PC-9 (cell line): ENCODE measurements at regions not wholly inside any gene's neighbourhood (a gene's known extent, or its start where the extent isn't known, plus 50 kb on each side); places are given as distances from the start of the nearest gene placed in this dataset.
"Not testable (repeated sequence)": the region's sequence is repeated elsewhere in the genome, so short reads cannot be mapped to it uniquely, and the experiment has no call there.

Source experiments
- BruUV-seq: library from RNA; stranded (reverse); fragments of 400-500 nt; replicated peaks from 2 replicates; lab custom pipeline; 2021; lab: Mats Ljungman, UMichigan
- CTCF ChIA-PET: fragments of 300-600 bp; sonication (Branson Sonifier 250); formaldehyde crosslinking; loops from one replicate; lab custom pipeline; 2022; ENCODE audit warnings: antibody characterized with exemption; lab: Charles Lee
- POLR2A ChIA-PET: fragments of 300-600 bp; sonication (Branson Sonifier 250); formaldehyde crosslinking; loops from one replicate; lab custom pipeline; 2022; ENCODE audit warnings: antibody characterized with exemption; ENCODE audit not compliant: unreplicated experiment; lab: Charles Lee
- DNase-seq, 2 experiments: peaks; one replicate each; pipeline versions ENCODE4 v3.0.0 to v3.0.0-alpha.2; 2015 to 2022; ENCODE audit warnings: mixed read lengths in 1 of 2
- H2AFZ ChIP-seq: fragments of 200-600 bp; sonication (generic); 2 replicates; pipeline ENCODE4 v1.8.1; 2017; ENCODE audit warnings: antibody characterized with exemption
- H3F3A ChIP-seq: fragments of 200-600 bp; sonication (generic); 2 replicates; pipeline ENCODE4 v1.8.1; 2017; ENCODE audit warnings: antibody characterized with exemption, mild to moderate bottlenecking, low read depth; ENCODE audit not compliant: insufficient read depth
- H3K27ac ChIP-seq: fragments of 200-600 bp; sonication (generic); 2 replicates; pipeline ENCODE4 v1.6.1; 2016; ENCODE audit warnings: mixed run types
- H3K27me3 ChIP-seq: fragments of 200-600 bp; sonication (generic); 2 replicates; pipeline ENCODE4 v1.6.1; 2016; ENCODE audit warnings: low read depth, mixed run types; ENCODE audit not compliant: insufficient read depth
- H3K36me3 ChIP-seq: fragments of 200-600 bp; sonication (generic); 2 replicates; pipeline ENCODE4 v1.6.1; 2016; ENCODE audit warnings: low read depth, mixed run types
- H3K4me1 ChIP-seq: fragments of 200-600 bp; sonication (generic); replicated peaks from 2 replicates; pipeline ENCODE4 v1.6.1; 2016; ENCODE audit warnings: mixed run types; ENCODE audit not compliant: insufficient read depth
- H3K4me2 ChIP-seq: fragments of 200-600 bp; sonication (generic); 2 replicates; pipeline ENCODE4 v1.6.1; 2017; ENCODE audit warnings: mixed run types
- H3K4me3 ChIP-seq: fragments of 200-600 bp; sonication (generic); 2 replicates; pipeline ENCODE4 v1.6.1; 2016; ENCODE audit warnings: mixed run types
- H3K79me2 ChIP-seq: fragments of 200-600 bp; sonication (generic); 2 replicates; pipeline ENCODE4 v1.6.1; 2017; ENCODE audit warnings: low read depth, mixed run types
- H3K9me2 ChIP-seq: fragments of 200-600 bp; sonication (generic); 2 replicates; pipeline ENCODE4 v1.8.1; 2017; ENCODE audit warnings: mild to moderate bottlenecking; ENCODE audit not compliant: insufficient read depth
- H3K9me3 ChIP-seq: fragments of 200-600 bp; sonication (generic); 2 replicates; pipeline ENCODE4 v1.8.1; 2016; ENCODE audit warnings: low read depth; ENCODE audit not compliant: insufficient read depth
- H4K20me1 ChIP-seq: fragments of 200-600 bp; sonication (generic); 2 replicates; pipeline ENCODE4 v1.8.1; 2017; ENCODE audit not compliant: insufficient read depth
- EZH2 ChIP-seq: fragments of 200-600 bp; sonication (generic); IDR thresholded peaks from 2 replicates; pipeline ENCODE4 v1.8.0; 2017; ENCODE audit warnings: antibody characterized with exemption, low read depth
- intact Hi-C: fragments of 100-400 bp; cut with micrococcal nuclease; formaldehyde crosslinking; loops from one replicate; pipeline ENCODE4 v1.10.0; 2022; ENCODE audit not compliant: unreplicated experiment
- TF ChIP-seq, protein P1 (sequence below): fragments of 200-600 bp; sonication (generic); conservative IDR thresholded peaks from 2 replicates; pipeline ENCODE4 v1.6.1; 2017; ENCODE audit warnings: mixed run types, antibody characterized with exemption, mild to moderate bottlenecking, moderate library complexity

DNA sequence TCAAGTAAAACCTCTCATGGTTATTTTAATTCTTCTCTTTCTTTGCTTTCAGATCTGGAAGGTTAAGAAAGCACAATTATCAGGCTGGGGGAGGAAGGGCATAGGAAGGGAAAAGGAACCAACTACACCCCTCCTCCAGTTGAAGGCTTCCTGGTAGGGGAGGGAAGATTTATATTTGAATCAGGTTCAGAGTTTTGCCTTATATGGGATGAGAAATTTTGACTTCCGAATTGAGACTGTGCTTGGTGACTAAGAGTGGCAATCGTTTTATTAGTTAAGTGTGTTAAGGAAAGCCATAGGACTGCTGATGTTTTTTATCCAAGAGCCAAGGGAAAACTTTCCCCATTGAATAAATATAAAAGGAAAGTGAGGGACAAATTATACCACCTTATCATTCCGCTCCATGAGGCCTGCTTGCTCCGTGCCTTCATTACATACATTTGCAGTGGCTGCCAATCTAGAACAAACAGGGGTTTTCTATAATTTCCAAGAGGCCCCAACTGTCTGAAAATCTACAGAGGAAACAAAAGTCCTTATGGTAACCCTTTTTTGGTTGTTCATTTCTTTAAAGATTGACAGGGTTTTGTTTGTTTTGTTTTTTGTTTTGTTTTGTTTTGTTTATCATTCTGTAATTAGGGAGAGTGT is 115.7 kb upstream of the EPB41L4A start:
- no peaks in the 10 kb centered on the region for H3K4me1 ChIP-seq
- no peaks in the 10 kb centered on the region for H3K27me3 ChIP-seq
- H3K9me2 ChIP-seq, result no peaks in the 10 kb centered on the region
- H3K4me3 ChIP-seq, result no peak overlapping the region
- no peak for DNase-seq
- TF ChIP-seq, protein P1, sequence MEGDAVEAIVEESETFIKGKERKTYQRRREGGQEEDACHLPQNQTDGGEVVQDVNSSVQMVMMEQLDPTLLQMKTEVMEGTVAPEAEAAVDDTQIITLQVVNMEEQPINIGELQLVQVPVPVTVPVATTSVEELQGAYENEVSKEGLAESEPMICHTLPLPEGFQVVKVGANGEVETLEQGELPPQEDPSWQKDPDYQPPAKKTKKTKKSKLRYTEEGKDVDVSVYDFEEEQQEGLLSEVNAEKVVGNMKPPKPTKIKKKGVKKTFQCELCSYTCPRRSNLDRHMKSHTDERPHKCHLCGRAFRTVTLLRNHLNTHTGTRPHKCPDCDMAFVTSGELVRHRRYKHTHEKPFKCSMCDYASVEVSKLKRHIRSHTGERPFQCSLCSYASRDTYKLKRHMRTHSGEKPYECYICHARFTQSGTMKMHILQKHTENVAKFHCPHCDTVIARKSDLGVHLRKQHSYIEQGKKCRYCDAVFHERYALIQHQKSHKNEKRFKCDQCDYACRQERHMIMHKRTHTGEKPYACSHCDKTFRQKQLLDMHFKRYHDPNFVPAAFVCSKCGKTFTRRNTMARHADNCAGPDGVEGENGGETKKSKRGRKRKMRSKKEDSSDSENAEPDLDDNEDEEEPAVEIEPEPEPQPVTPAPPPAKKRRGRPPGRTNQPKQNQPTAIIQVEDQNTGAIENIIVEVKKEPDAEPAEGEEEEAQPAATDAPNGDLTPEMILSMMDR, result no peak
- TF ChIP-seq EZH2, result no peak
- CTCF ChIA-PET, result no interaction called here
- H3K9me3 ChIP-seq, result no peaks in the 10 kb centered on the region
- no peak overlapping the region for H3K27ac ChIP-seq
- POLR2A ChIA-PET, result no interaction called here
- no peaks in the 10 kb centered on the region for H4K20me1 ChIP-seq
- no TSS peak for BruUV-seq
- H3K79me2 ChIP-seq, result no peaks in the 10 kb centered on the region
- H3F3A ChIP-seq, result no peaks in the 10 kb centered on the region
- H2AFZ ChIP-seq, result no peak overlapping the region
- H3K4me2 ChIP-seq, result no peak overlapping the region
- H3K36me3 ChIP-seq, result no peaks in the 10 kb centered on the region
- intact Hi-C loops, result no loop called here

DNA sequence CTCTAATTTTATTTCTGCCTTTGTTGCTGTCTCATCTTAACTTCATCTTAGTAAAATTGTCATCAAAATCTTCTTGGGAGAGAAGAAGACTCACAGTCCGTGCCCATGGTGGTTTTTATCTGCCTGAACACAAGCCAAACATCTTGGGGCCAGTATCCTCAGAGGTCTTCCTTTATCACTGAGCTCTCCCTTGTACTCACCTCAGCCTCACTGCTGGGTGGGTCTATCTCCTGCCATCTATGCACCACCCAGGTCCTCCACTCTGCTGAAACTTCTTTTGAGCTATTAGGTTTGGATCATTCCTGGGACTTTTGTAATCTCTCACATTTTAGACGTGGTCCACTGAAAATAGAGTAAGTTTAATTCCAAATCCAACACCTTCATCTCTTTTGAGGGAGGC is 116.3 kb upstream of the EPB41L4A start:
- DNase-seq, result no peak
- Histone ChIP-seq H3K27ac (no peak overlapping the region), H3K36me3 (no peaks in the 10 kb centered on the region), H3K9me2 (no peaks in the 10 kb centered on the region), H3K9me3 (no peaks in the 10 kb centered on the region), H3K27me3 (no peaks in the 10 kb centered on the region), H3K79me2 (no peaks in the 10 kb centered on the region), H3K4me3 (no peak overlapping the region), H3K4me1 (no peaks in the 10 kb centered on the region), H3K4me2 (no peak overlapping the region), H3F3A (no peaks in the 10 kb centered on the region), H4K20me1 (no peaks in the 10 kb centered on the region), H2AFZ (no peak overlapping the region)
- ChIA-PET POLR2A (no interaction called here), CTCF (no interaction called here)
- intact Hi-C loops, result no loop called here
- no TSS peak for BruUV-seq
- TF ChIP-seq, protein P1, result no peak
- no peak for TF ChIP-seq EZH2

DNA sequence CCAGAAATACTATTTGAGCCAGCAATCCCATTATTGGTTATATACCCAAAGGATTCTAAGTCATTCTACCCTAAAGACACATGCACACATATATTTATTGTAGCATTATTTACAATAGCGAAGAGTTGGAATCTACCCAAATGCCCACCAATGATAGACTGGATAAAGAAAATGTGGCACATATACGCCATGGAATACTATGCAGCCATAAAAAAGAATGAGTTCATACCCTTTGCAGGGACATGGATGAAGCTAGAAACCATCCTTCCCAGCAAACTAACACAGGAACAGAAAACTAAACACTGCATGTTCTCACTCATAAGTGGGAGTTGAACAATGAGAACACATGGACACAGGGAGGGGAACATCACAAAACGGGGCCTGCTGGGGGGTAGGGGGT is 125.5 kb upstream of the EPB41L4A start:
- H3K4me2 ChIP-seq, H3K36me3 ChIP-seq, H3K27me3 ChIP-seq, H2AFZ ChIP-seq, H3K9me2 ChIP-seq, H4K20me1 ChIP-seq, POLR2A ChIA-PET, intact Hi-C loops, H3K4me3 ChIP-seq, H3K4me1 ChIP-seq, BruUV-seq, DNase-seq, H3F3A ChIP-seq, H3K79me2 ChIP-seq, CTCF ChIA-PET, H3K9me3 ChIP-seq, H3K27ac ChIP-seq: not testable (repeated sequence)
